Kidney epithelial cell (primary cell): ENCODE measurements at regions not wholly inside any gene's neighbourhood (a gene's known extent, or its start where the extent isn't known, plus 50 kb on each side); places are given as distances from the start of the nearest gene placed in this dataset.

Experiments
- DNase-seq: peaks from one replicate; pipeline ENCODE4 v3.0.0-alpha.2; 2010; ENCODE audit warnings: low read depth
- H3K27me3 ChIP-seq: 2 replicates; pipeline ENCODE4 v1.6.0; 2011; ENCODE audit warnings: low read length; ENCODE audit not compliant: control insufficient read depth, insufficient read depth
- H3K36me3 ChIP-seq: 2 replicates; pipeline ENCODE4 v1.5.1; 2011; ENCODE audit warnings: low read length; ENCODE audit not compliant: control insufficient read depth, insufficient read depth
- H3K4me3 ChIP-seq: 2 replicates; pipeline ENCODE4 v1.5.1; 2011; ENCODE audit warnings: low read depth, mild to moderate bottlenecking, control low read depth, low read length
- CTCF ChIP-seq: IDR thresholded peaks from 2 replicates; pipeline ENCODE4 v1.5.1; 2011; ENCODE audit warnings: mild to moderate bottlenecking, moderate library complexity, low read length, control low read depth, inconsistent platforms; ENCODE audit not compliant: insufficient read depth, poor library complexity, severe bottlenecking

GRCh38 chr22:48368975-48369525 is 1458.6 kb downstream of the BRD1 start:
- no peak for TF ChIP-seq CTCF
- H3K36me3 ChIP-seq: no peaks in the 10 kb centered on the region
- DNase-seq: no peak
- no peaks in the 10 kb centered on the region for H3K27me3 ChIP-seq
- no peak overlapping the region for H3K4me3 ChIP-seq

GRCh38 chr22:48367731-48368130 is 1459.9 kb downstream of the BRD1 start:
- Histone ChIP-seq H3K4me3 (no peak overlapping the region), H3K36me3 (no peaks in the 10 kb centered on the region), H3K27me3 (no peaks in the 10 kb centered on the region)
- no peak for TF ChIP-seq CTCF
- no peak for DNase-seq

GRCh38 chr22:48366591-48366990 is 1461.1 kb downstream of the BRD1 start:
- no peak for TF ChIP-seq CTCF
- no peak for DNase-seq
- H3K27me3 ChIP-seq: no peaks in the 10 kb centered on the region
- H3K36me3 ChIP-seq: no peaks in the 10 kb centered on the region
- H3K4me3 ChIP-seq: no peak overlapping the region

- no peak for TF ChIP-seq CTCF
- H3K27me3 ChIP-seq: no peaks in the 10 kb centered on the region
- H3K36me3 ChIP-seq: no peaks in the 10 kb centered on the region
- H3K4me3 ChIP-seq: no peak overlapping the region
- no peak for DNase-seq
Measured at GRCh38 chr22:48366056-48366455, 1461.6 kb downstream of the BRD1 start.

GRCh38 chr22:48365386-48365785 is 1462.3 kb downstream of the BRD1 start:
- H3K4me3 ChIP-seq: no peak overlapping the region
- H3K27me3 ChIP-seq: no peaks in the 10 kb centered on the region
- no peak for TF ChIP-seq CTCF
- H3K36me3 ChIP-seq: no peaks in the 10 kb centered on the region
- no peak for DNase-seq

GRCh38 chr22:48362721-48363404 is 1464.8 kb downstream of the BRD1 start:
- no peak for TF ChIP-seq CTCF
- DNase-seq: no peak
- Histone ChIP-seq H3K36me3 (no peaks in the 10 kb centered on the region), H3K27me3 (no peaks in the 10 kb centered on the region), H3K4me3 (no peak overlapping the region)
